Stimulated activated CD4-positive, alpha-beta T cell treated with anti-CD3 and anti-CD28 coated beads, TNF-alpha, amount 100 ng/mL, for 48 hours (primary cell): ENCODE measurements at regions not wholly inside any gene's neighbourhood (a gene's known extent, or its start where the extent isn't known, plus 50 kb on each side); places are given as distances from the start of the nearest gene placed in this dataset.

Experiments
- DNase-seq, 3 donors: peaks; one replicate each; pipeline ENCODE4 v3.0.0-alpha.2; 2020; ENCODE audit warnings: low read depth in 3 of 3

DNA sequence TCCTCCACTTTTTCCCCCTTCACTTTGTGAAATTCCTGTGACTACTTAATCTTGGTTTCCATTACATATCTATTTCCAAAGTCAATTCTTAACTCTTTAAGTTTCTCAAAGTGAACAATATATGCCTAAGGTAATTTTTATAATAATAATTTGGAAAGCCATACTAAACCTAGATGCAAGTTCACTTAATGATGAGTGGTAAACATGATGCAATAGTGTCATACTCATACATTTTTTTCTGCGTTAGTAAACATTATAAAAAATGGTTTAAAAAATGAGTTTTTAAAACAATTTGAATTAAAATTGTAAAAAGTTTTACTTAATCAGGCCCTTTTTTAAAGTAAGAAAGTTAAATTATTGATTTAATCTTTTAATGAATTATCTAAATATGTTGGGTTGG is 659.4 kb upstream of the FZD8 start:
- no peak for DNase-seq

DNA sequence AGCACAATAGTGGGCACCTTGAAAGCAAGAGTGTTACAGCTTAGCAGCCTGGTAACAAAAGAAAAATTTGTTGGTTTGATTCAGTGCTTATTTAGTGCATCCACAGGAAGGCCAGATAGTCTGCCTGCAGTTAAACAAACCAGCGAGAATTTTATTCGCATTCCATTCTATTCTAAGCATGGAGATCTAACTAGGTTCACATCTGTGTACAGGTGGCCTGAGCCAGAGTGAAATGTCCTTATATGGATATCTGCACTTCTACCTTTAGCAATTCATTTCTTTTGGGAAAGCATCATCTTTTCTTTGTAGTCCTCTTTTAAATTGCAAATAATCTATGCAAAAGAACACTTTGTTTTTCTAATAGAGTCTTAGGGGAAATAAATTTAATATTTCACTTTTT is 659.0 kb upstream of the FZD8 start:
- no peak for DNase-seq

DNA sequence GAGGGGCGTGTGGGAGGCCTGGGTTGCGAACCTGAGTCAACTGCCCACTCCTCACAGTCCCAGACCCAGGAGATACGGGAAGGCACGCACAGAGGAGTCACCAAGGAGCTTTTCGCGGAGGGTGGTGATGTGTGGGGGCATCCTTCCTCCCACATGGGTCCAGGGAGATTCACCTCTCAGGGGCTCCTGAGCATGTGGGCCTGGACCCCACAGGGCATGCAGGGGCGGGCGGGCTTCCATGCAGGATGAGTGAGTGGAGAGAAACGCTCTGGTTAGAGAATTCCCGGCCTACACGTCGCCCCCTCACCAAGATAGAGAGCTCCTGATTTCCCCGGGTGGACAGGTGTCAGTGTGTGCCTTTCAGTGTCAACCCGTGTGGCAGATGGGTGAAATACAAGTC is 641.7 kb upstream of the FZD8 start:
- DNase-seq = no peak

DNA sequence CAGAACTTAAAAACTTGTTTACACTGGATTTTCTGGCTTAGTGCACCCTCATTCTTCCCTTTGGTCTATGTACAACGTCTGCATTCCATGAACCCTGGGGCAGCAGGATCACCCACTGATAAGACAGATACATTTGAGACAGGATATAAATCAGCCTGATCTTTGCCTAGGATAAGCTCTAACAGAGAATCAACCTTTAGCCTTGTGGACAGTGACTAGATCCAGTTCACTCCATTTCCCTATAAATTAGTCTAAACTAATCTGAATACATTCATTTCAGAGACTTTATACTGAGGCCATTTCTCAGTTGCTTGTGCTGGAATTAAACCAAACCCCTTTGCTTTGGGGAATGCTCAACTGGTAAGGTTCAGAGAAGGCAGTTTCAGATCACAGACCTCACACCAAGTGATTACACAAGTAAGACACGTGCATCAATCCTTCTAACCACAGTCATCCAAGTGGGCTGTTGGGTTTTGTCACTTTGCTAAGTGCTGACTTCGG is 639.8 kb upstream of the FZD8 start:
- DNase-seq = no peak

DNA sequence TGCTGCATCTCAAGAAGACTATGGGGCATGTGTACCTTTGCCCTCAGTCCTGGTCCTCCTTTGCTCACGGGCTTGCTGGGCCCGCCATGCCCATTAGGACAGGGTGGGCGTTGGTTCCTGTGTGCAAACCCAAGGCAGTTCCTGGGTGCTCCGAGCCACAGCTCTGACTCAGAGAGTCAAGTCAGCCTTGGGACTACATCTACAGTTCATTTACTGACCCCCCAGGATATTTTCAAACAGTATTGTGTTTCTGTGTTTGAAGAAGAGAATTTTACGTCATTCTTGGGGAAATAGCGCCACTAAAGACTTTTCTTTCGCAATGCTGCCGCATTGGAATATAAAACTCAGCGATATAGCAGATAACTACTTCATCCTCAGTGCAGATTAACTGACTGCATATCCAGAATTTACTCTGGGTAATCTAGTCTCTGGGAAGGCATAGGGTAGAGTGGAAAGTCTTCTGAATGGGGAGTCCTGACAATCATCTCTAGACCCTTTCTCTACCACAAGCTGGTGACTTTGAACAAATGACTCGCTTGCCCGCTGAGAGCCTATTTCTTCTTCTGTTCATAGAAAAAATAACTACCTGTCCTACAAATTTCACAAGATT is 638.9 kb upstream of the FZD8 start:
- no peak for DNase-seq

DNA sequence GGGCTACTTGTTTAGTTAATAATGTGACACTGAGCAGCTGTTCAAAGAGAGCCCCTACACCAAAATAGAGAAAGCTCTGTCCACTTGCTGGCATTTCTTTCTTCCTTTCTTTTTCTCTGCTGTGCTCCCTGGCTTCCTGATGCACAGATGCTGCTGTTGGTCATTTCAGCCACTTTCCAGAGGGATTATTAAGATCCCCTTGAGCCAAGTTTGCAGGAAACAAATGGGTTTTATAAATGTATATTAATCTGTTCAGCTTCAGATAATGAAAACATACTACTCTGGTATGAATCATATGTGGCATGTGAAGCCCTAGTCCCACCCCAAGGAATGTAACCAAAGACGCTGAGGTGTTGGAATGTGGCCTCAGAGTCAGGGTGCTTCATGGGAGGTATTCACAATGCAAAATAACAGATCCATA is 638.2 kb upstream of the FZD8 start:
- DNase-seq = no peak

DNA sequence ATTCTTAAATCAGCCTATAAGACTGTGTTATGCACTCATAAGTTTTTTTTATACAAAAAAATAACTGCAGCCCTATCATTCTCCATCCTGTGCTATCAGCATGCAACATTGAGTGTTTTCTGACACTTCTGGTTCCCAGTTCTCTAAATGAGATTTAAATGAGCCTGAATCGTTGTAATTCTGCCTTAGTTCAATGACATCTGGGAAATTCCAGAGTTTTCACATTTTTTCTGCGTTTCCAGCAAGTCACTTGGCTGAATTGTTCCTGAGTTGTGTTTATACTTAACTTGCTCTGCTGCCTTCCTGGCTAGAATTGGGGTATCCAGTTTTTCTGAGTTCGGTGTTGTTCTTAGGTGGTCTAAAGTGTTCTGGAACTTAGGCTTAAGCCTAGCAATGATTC is 636.1 kb upstream of the FZD8 start:
- no peak for DNase-seq

DNA sequence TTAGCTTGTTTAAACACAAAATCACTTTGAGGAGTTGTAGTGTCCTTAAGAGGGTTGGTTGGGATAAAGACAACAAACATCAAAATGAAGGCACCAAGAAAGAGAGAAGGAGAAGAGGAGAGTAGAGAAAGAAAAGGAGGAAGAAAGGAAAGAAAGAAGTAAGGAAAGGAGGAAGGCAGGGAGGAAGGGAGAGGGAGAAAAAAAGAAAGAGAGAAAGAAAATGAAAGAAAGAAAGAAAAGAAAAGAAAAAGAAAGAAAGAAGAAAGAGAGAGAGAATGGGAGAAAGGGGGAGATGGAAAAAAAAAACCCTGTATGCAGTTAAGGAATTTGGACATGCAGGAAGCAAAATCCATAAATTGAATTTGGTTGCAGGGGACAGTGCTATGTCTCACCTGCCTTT is 635.4 kb upstream of the FZD8 start:
- no peak for DNase-seq

DNA sequence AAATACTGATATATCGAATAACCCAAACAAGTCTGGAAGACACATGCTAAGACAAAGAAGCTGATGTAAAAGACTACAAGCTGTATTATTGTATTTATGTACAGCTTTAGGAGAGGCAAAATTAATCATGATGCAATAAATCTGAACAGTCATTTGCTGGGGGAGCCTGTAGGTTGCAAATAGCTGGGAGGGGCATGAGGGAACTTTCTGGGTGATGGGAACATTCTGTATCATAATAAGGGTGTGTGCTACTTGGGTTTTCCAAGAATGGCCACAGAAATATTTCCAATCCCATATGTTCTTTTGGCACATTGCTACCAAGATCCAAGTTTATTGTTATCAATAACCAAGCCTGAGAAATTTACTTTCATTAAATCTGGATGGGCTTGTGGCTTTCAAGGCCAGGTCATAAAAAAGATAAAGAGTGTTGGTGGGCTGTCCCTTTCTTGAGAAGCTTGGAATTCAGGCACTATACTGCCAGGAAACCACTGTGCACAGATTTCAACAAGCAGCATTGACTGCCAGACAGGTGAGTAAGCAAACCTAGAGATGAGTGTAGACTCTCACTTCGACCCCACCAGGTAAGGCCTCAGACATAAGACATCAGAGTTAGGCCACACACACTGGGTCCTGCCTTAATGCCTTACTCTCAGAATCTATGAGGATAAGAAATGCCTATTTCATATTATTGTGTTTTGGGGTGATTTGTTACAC is 629.7 kb upstream of the FZD8 start:
- no peak for DNase-seq

DNA sequence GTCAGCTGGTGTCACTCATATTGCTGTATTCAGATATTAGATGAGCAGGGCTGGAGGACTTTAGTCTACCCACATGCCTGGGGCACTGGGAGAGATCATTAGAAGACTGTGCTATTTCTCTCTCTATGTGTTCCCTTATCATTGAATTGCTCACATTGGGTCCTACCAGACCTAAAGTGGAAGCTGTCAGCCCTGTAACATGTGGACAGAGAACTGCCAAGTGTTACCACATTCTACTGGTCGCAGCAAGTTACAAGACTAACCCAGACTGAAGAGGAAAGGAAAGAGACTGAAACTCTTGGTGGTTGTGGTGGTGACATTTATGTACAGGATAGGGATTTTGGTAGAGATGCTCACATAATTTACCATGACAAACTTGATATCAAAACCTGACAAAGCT is 627.1 kb upstream of the FZD8 start:
- no peak for DNase-seq

DNA sequence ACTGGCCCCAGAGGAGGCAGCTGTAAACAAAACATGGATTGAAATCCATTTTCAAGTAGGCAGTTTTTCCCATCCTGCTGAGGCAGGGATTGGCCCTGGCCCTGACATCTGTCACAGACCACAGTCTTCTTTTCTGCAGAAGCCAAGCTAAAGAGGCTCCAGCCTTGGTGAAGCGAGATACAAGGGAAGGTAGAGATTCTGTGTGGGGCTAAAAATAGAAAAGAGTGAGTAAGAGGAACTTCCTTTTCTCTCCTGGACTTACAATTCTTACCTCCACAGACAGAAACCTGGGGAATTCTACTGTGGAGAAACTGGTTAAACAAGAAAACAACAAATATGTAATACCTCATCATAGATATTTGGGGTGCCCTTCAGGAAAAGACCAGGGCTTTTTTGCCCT is 624.8 kb upstream of the FZD8 start:
- DNase-seq = no peak

DNA sequence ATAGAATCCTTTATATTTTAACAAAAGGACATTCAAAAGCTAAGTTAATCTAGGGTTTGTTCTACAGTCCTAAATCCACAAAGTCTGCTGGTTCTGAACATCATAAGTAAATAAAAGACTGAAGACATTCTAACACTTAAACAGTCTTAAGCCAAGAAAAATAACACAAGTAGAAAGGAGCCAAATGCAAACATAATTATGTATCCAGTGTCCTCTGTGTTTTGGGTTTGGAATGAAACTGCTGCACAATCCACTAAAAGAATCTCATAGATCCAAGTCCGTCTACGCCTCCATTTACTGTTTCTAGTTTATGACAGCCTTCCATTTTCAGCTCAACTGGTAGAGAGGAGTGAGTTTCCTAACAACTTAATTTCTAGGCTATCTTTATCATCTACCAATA is 623.6 kb upstream of the FZD8 start:
- no peak for DNase-seq

DNA sequence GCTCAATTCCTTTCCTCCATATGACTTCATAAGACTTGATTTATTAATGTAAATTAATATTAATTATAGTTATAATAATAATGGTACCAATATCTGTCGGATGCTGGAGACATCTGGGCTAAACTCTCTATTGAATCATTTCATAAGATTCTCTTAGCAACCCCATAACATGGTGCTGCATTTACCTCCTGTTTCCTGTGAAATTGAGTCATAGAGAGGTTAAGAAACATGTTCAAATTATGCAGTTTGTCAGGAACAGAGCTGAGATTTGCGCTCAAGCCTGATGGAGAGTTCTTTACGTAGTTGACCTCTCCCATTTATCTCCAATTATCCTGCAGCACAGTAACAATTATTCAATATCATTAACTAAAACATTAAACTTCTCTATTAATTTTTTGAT is 621.8 kb upstream of the FZD8 start:
- DNase-seq = no peak

DNA sequence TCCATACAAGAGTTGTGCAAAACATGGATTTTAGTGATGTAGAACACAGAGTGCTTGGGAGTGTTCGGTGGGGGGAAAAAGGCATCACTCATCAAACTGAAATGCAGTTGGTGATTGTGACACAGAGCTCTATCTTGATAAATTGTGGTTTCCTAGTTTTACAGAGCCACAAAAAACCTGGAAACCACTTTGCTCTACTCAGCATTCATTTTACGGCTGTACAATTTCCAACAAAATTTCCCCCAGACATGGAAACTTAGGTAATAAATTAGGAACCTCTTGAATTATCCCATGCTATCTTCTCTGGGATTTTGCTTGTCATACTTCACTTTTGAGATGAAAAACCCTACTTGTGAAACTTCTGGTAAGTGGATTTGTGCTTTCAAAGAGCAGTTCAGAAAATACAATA is 614.9 kb upstream of the FZD8 start:
- DNase-seq = no peak

DNA sequence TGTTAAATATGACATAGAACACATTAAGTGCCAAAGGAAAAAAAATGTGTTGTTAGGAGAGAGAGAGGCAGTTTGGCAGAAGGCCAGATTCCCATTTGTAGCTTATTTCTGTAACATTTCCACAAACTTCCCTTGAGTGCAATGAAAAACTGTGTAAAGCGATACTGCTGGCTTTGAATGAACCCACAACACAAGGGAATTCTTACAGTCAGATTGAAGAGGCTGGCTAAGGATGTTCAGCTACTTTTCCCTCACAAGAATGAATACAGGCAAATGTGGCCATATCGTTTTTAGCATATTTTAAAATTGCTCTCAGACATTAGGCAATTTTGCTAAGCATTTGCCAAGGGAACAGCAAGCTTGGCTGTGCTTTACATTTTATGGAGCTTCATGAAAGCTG is 614.1 kb upstream of the FZD8 start:
- no peak for DNase-seq

DNA sequence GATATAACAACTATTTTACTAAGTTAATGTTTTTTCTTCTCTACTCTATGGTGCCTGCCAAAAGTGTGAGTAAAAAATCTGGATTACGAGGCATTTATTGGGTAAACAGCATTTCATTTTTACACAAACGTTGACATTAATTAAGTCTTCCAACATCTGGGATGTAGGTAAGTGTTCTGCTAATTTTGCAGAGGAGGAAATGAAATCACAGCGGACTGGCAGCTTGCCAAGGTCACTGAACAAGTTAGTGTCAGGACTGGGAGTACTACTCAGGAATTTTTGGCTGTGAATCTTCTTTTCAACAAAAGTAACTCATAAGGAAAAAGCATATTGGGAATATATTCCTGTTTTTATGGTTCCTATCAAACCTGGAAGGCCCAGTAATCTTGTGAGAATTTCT is 612.1 kb upstream of the FZD8 start:
- no peak for DNase-seq

DNA sequence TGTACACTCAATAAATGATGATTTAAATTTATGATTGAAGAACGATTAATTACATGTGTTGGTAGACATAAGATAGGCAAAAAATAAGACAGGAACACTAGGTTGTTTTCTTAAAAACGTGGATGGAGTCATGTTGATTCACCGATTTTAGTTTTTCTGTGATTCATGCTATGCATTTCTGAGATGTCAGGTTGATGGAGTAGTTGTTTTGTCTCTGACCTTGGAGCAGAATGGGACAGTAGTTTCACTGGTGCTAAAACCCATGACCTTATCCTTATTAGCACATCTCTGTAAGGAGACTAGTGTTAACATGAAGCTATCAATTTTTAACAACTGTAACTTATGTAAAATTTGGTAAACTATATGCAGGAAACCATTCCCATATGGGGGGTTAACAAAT is 611.6 kb upstream of the FZD8 start:
- DNase-seq = no peak

DNA sequence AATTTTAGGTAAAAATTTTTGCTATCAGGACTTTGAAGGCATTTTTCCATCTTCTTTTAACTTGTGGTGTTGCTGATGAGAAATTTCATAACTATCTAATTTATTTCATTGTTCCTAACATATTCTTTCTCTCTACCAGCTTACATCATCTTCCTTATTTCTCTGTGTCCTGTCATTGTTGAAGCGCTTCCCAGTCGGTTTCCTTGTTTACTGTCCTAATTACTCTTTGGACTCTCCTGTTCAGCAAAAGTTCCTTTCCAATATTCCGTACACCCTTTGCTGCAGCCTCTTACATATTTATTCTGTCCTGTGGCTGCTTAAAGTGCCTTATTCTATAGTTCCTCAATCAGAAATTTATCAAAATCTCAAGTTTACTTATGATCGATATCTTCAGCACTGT is 609.0 kb upstream of the FZD8 start:
- DNase-seq = no peak

DNA sequence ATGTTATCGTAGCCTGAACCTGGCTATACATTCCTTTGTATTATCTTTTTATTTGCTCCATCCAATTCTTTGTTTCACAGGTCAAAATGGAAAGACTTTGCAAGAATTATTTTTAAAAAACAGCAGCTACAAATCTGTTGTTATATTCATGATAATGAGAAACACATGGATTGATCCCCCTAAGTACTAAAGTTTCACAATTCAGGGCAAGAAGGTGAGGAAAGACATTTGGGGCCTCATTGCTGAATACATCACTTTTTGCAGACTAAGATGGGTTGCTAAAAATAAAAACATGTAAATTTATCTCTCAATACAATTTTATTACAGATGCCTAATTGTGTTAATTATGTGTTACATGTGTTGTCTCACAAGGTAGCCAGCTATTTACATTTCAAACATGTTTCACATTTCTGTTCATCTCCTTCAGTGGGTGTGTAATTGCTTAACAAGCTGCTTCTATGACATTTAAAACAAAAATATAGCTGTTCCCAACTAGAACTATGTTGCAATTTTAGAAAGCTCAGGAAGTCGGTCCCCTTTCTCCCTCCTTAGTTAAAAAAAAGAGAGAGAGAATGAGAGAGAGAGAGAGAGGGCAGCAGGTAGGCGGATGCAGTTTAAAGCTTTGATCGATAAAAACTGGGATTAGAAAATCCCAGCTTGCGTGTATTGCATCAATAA is 606.3 kb upstream of the FZD8 start:
- no peak for DNase-seq

DNA sequence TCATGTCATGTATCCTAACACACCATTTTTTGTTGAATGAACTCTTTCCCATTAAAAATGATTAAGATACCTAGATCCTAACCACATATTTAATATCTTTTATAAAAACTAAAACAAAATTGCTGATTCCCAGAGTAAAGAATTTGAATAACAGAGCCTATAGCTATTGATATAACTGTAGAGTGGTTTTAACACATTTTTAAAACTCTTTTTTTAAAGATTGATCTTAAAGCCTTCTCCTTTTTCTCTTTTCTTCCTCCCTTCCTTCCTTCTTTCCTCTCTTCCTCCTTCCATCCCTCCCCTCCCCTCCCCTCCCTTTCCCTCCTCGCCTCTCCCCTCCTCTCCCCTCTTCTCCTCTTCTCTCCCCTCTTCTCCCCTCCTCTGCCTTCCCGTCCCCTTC is 605.4 kb upstream of the FZD8 start:
- no peak for DNase-seq

DNA sequence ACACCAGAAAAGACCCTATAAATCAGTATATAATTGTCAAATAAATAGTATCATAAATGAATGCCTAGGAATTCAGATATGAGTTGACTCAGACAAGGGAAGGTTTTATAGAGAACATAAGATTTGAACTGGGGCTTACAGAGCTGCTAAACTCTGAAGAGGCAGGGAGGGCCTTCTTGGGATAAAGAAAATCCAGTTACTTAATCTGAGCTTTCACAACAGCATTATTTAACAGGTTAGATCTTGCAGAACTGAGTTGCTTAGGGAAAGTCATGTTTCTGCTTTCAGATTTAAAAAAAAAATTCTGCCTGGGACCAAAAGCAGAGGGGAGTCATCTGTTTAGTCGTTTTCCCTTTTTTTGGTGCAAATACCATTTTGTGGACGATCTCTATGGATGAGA is 594.8 kb upstream of the FZD8 start:
- no peak for DNase-seq

DNA sequence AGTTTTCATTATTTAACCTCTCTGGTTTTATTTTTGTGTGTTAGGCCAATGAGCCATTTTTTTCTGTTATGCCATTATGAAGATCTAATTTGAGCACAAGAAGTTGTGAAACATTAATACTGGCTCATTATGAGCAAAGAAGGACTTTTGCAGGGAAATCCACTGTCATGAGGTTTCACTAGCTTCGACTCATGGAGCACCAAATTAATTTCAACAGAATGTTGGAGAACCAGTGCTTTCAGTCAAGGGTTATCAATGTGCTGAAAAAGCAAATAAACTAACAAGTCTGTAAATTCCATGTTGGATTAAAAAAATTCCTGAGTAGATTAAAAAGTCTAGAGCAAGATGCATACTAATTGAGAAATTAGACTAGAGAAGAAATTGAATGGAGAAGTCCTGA is 594.2 kb upstream of the FZD8 start:
- DNase-seq = no peak

DNA sequence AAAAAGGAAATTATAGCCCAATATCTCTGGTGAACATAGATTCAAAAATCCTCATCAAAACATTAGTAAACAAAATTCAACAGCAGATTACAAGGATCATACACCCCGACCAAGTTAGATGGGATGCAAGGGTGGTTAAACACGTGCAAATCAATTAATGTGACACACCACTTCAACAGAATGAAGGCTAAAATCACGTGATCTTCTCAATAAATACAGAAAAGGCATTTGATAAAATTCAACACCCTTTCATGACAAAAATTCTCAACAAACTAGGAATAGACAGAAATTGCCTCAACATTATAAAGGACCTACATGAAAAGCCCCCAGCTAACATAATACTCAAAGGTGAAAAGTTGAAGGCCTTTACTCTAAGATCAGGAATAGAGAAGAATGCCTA is 590.8 kb upstream of the FZD8 start:
- no peak for DNase-seq
